Muscle layer of duodenum (tissue), 2 donors: ENCODE measurements at regions not wholly inside any gene's neighbourhood (a gene's known extent, or its start where the extent isn't known, plus 50 kb on each side); places are given as distances from the start of the nearest gene placed in this dataset.

Source experiments
- H3K27ac ChIP-seq: one replicate; pipeline ENCODE4 v1.7.0; 2013; ENCODE audit warnings: mild to moderate bottlenecking, low read length
- H3K27me3 ChIP-seq: one replicate; pipeline ENCODE4 v1.7.0; 2013; ENCODE audit warnings: low read depth, mild to moderate bottlenecking, control low read depth, low read length
- H3K36me3 ChIP-seq, 2 donors: one replicate each; pipeline ENCODE4 v1.7.0; 2013; ENCODE audit warnings: low read length in 2 of 2, control low read depth in 1 of 2, mild to moderate bottlenecking in 1 of 2; ENCODE audit not compliant: insufficient read depth in 2 of 2, control insufficient read depth in 1 of 2
- H3K4me1 ChIP-seq, 2 donors: one replicate each; pipeline ENCODE4 v1.7.0; 2013; ENCODE audit warnings: low read length in 2 of 2, mild to moderate bottlenecking in 2 of 2, control low read depth in 1 of 2, moderate library complexity in 1 of 2; ENCODE audit not compliant: insufficient read depth in 2 of 2, control insufficient read depth in 1 of 2
- H3K4me3 ChIP-seq, 2 donors: one replicate each; pipeline ENCODE4 v1.7.0; 2013; ENCODE audit warnings: low read length in 2 of 2, low read depth in 1 of 2, mild to moderate bottlenecking in 1 of 2
- H3K9me3 ChIP-seq, 2 donors: one replicate each; pipeline ENCODE4 v1.7.0; 2013; ENCODE audit warnings: low read length in 2 of 2, control low read depth in 1 of 2, mild to moderate bottlenecking in 1 of 2; ENCODE audit not compliant: control insufficient read depth in 1 of 2
- donor health status: healthy.

GRCh38 chr6:47162793-47163192 lies 120.7 kb upstream of the ADGRF1 start:
- H3K4me3 ChIP-seq = no peak overlapping the region
- no peaks in the 10 kb centered on the region for H3K9me3 ChIP-seq
- peaks cover 0 to 4% of the 10 kb centered on the region in 2 donors for H3K4me1 ChIP-seq
- no peak overlapping the region for H3K27ac ChIP-seq
- H3K27me3 ChIP-seq = no peaks in the 10 kb centered on the region
- no peaks in the 10 kb centered on the region for H3K36me3 ChIP-seq

- Histone ChIP-seq H3K4me1 (peaks cover 0 to 4% of the 10 kb centered on the region in 2 donors), H3K4me3 (no peak overlapping the region), H3K27ac (no peak overlapping the region), H3K9me3 (no peaks in the 10 kb centered on the region), H3K36me3 (no peaks in the 10 kb centered on the region), H3K27me3 (no peaks in the 10 kb centered on the region)
These were observed 120.1 kb upstream of the ADGRF1 start for GRCh38 chr6:47162231-47162630.

GRCh38 chr6:47161176-47161687 lies 119.1 kb upstream of the ADGRF1 start:
- Histone ChIP-seq H3K27ac (no peak overlapping the region), H3K4me3 (no peak overlapping the region), H3K4me1 (peaks cover 0 to 4% of the 10 kb centered on the region in 2 donors), H3K36me3 (no peaks in the 10 kb centered on the region), H3K9me3 (no peaks in the 10 kb centered on the region), H3K27me3 (no peaks in the 10 kb centered on the region)

- Histone ChIP-seq H3K4me1 (peaks cover 0 to 4% of the 10 kb centered on the region in 2 donors), H3K36me3 (no peaks in the 10 kb centered on the region), H3K4me3 (no peak overlapping the region), H3K27me3 (no peaks in the 10 kb centered on the region), H3K9me3 (no peaks in the 10 kb centered on the region), H3K27ac (no peak overlapping the region)
These were observed 118.6 kb upstream of the ADGRF1 start for GRCh38 chr6:47160702-47161101.

- Histone ChIP-seq H3K9me3 (no peaks in the 10 kb centered on the region), H3K27me3 (no peaks in the 10 kb centered on the region), H3K27ac (no peak overlapping the region), H3K4me3 (no peak overlapping the region), H3K36me3 (no peaks in the 10 kb centered on the region), H3K4me1 (peaks cover 0 to 4% of the 10 kb centered on the region in 2 donors)
These were observed 117.6 kb upstream of the ADGRF1 start for GRCh38 chr6:47159763-47160162.

GRCh38 chr6:47157653-47158219 lies 115.6 kb upstream of the ADGRF1 start:
- Histone ChIP-seq H3K9me3 (no peaks in the 10 kb centered on the region), H3K27ac (no peak overlapping the region), H3K36me3 (no peaks in the 10 kb centered on the region), H3K4me1 (no peaks in the 10 kb centered on the region), H3K27me3 (no peaks in the 10 kb centered on the region), H3K4me3 (no peak overlapping the region)

GRCh38 chr6:47157063-47157462 lies 114.9 kb upstream of the ADGRF1 start:
- Histone ChIP-seq H3K4me3 (no peak overlapping the region), H3K27me3 (no peaks in the 10 kb centered on the region), H3K9me3 (no peaks in the 10 kb centered on the region), H3K36me3 (no peaks in the 10 kb centered on the region), H3K27ac (no peak overlapping the region), H3K4me1 (no peaks in the 10 kb centered on the region)

- H3K4me3 ChIP-seq = no peak overlapping the region
- no peak overlapping the region for H3K27ac ChIP-seq
- no peaks in the 10 kb centered on the region for H3K4me1 ChIP-seq
- no peaks in the 10 kb centered on the region for H3K36me3 ChIP-seq
- H3K9me3 ChIP-seq = no peaks in the 10 kb centered on the region
- H3K27me3 ChIP-seq = no peaks in the 10 kb centered on the region
These were observed 114.1 kb upstream of the ADGRF1 start for GRCh38 chr6:47156196-47156595.

GRCh38 chr6:47153404-47153755 lies 111.2 kb upstream of the ADGRF1 start:
- H3K27ac ChIP-seq = no peak overlapping the region
- H3K27me3 ChIP-seq = no peaks in the 10 kb centered on the region

GRCh38 chr6:47152666-47153403 lies 110.7 kb upstream of the ADGRF1 start:
- no peaks in the 10 kb centered on the region for H3K27me3 ChIP-seq
- H3K36me3 ChIP-seq = no peaks in the 10 kb centered on the region
- H3K9me3 ChIP-seq = no peaks in the 10 kb centered on the region
- H3K27ac ChIP-seq = no peak overlapping the region
- no peak overlapping the region for H3K4me3 ChIP-seq
- H3K4me1 ChIP-seq = peaks cover 0 to 6% of the 10 kb centered on the region in 2 donors

More at GRCh38 chr6:47153404-47153755, 111.2 kb upstream of the ADGRF1 start:
- peaks cover 0 to under 1% of the 10 kb centered on the region in 2 donors for H3K4me1 ChIP-seq
- no peak overlapping the region for H3K4me3 ChIP-seq
- H3K9me3 ChIP-seq = no peaks in the 10 kb centered on the region
- no peaks in the 10 kb centered on the region for H3K36me3 ChIP-seq

GRCh38 chr6:47151232-47151898 lies 109.2 kb upstream of the ADGRF1 start:
- H3K4me3 ChIP-seq = no peak overlapping the region
- H3K4me1 ChIP-seq = peaks cover 0 to 12% of the 10 kb centered on the region in 2 donors
- H3K9me3 ChIP-seq = no peaks in the 10 kb centered on the region
- no peaks in the 10 kb centered on the region for H3K36me3 ChIP-seq
- H3K27ac ChIP-seq = no peak overlapping the region
- H3K27me3 ChIP-seq = no peaks in the 10 kb centered on the region
